ENCODE measurements at regions not wholly inside any gene's neighbourhood (a gene's known extent, or its start where the extent isn't known, plus 50 kb on each side); places are given as distances from the start of the nearest gene placed in this dataset.
A peak's percentile ranks its signal among the peaks of the same experiment; 100 is the strongest.
"Not testable (repeated sequence)": the region's sequence is repeated elsewhere in the genome, so short reads cannot be mapped to it uniquely, and the experiment has no call there.

GRCh38 chr1:831522-831921 lies 92.2 kb upstream of the SAMD11 start:
- no peak for DNase-seq (ENCODE audit: low read depth)
- no peak overlapping the region for H3K4me3 ChIP-seq (ENCODE audit: low read depth, low read length)
- no peak for TF ChIP-seq CTCF (IDR thresholded peaks at IDR 0.05; ENCODE audit: insufficient read depth, low read depth, low read length)

DNA sequence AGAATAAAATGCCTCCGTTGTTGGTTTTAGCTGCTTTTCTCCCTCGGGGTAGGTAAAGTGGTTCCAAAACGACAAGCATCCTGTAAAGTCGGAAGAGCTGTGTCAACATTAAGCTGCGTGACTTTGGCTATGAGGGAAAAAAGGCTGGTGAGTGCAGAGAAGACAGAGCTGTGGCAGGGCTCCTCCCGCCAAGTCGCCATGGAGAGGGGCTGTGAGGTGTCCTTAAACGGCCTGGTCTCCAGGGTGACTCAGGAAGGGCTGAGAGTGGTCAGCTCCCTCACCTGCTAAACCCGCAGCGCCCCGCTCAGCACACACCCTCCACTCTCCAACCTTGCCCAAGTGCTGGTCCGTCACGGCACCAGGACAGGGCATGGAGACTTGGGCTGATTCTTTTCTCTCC lies 91.6 kb upstream of the SAMD11 start:
- no peak for DNase-seq (ENCODE audit: low read depth)
- no peak for TF ChIP-seq CTCF (IDR thresholded peaks at IDR 0.05; ENCODE audit: insufficient read depth, low read depth, low read length)

DNA sequence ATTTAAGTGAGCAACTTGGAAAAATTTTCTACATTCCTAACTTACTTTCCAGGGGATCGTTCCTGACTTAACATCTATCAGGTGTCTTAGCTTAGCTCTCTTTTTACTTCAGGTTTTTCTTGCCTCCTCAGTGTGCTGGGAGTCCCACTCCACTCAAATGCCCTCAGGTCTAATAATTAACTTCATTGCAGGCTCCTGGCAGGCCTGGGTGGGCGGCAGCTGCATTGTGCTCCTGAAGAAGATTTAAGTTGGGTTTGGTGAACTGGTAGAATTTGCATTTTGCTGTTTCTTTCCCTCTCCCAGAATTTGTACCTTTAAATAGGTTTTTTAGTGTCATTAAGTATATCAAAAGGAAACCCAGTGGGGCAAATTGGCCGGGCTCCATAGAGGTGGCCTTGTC lies 90.5 kb upstream of the SAMD11 start:
- not testable (repeated sequence) for DNase-seq (ENCODE audit: low read depth); H3K4me3 ChIP-seq (ENCODE audit: low read depth, low read length)

More for the DNA sequence above, 91.6 kb upstream of the SAMD11 start:
- H3K4me3 ChIP-seq (ENCODE audit: low read depth, low read length) = no peak overlapping the region

GRCh38 chr1:835509-835908 lies 88.2 kb upstream of the SAMD11 start:
- H3K4me3 ChIP-seq (ENCODE audit: low read depth, low read length); DNase-seq (ENCODE audit: low read depth): not testable (repeated sequence)

DNA sequence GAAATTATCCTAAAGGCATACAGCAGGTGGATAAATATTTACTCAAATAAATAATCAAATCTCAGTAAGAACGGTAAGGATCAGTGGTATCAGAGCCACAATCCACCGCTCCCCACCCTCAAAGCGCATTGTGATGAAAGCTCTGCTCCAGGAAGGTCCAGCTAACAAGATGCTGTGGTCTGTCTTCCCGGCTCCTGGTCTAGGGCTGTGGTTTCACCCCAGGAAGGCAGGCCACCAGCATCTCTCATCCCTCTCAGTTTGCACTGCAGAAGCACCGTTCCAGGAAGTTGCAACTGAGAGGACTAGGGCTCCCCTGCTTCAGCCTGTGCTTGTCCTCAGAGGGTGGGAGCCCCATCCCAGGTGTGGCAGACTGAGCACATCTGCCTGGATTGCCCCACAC lies 86.1 kb upstream of the SAMD11 start:
- H3K4me3 ChIP-seq (ENCODE audit: low read depth, low read length); DNase-seq (ENCODE audit: low read depth): not testable (repeated sequence)

GRCh38 chr1:838291-838690 lies 85.4 kb upstream of the SAMD11 start:
- not testable (repeated sequence) for H3K4me3 ChIP-seq (ENCODE audit: low read depth, low read length)

GRCh38 chr1:840592-840991 lies 83.1 kb upstream of the SAMD11 start:
- not testable (repeated sequence) for H3K4me3 ChIP-seq (ENCODE audit: low read depth, low read length); DNase-seq (ENCODE audit: low read depth)

More at GRCh38 chr1:838291-838690, 85.4 kb upstream of the SAMD11 start:
- DNase-seq (ENCODE audit: low read depth) = peak; percentile 47

GRCh38 chr1:841671-842425 lies 81.9 kb upstream of the SAMD11 start:
- not testable (repeated sequence) for DNase-seq (ENCODE audit: low read depth); H3K4me3 ChIP-seq (ENCODE audit: low read depth, low read length)

DNA sequence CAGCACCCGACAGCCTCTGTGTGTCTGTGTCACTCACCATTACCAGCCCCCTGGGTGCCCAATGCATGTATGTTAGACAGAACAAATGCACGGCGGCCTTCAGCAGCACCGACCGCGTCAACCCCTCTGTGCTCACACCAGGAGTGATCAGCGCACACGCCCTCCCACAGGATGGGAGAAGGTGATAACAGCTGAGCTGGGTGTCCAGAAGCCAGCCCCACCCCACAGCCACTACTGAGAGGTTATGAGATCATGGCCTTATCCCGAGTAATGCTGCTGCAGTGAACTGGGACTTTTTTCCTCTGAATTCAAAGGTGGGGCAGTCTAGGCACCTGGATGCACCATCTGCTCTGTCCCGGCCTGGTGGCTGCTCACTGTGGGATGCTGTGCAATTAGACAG lies 80.9 kb upstream of the SAMD11 start:
- H3K4me3 ChIP-seq (ENCODE audit: low read depth, low read length); DNase-seq (ENCODE audit: low read depth): not testable (repeated sequence)

DNA sequence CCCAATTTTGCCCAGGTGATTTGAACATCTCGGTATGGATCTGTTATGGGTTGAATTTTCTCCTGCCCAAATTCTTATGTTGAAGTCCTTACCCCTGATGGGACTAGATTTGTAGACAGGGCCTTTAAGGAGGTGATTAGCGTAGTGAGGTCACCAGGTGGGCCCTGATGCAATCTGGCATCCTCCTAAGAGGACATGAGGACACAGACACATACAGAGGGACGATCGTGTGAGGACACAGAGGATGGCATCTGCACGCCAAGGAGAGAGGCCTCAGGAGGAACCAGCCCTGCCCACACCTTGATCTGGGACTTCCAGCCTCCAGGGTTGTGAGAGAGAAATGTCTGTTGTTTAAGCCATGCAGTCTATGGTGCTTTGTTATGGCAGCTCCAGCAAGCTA lies 79.8 kb upstream of the SAMD11 start:
- H3K4me3 ChIP-seq (ENCODE audit: low read depth, low read length); DNase-seq (ENCODE audit: low read depth): not testable (repeated sequence)

DNA sequence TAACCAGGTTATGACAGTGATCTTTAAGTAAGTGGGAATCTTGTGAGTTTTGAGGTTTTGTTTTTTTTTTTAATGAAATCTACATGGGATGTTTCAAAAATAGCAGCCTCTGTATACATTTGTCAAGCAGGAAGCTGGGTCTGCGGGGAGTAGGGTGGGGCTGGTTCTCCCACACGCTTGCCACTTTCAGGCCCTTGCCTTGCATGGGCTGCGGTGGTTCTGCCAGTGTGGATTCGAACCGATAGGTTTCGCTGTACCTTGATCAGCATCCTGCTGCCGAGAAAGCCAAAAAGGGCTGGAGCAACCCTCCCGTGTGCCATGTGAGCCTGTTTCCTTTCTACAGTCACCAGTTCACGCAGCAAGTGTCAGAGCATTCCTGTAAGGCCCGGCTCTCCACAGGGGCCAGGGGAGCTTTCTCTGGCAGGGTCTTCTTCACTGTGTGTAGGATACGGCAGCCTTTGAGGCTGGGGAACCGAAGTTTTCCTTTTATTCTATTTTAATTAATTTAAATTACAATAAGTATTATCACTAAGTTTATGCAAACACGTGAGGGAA lies 79.2 kb upstream of the SAMD11 start:
- no peak for TF ChIP-seq CTCF (IDR thresholded peaks at IDR 0.05; ENCODE audit: insufficient read depth, low read depth, low read length)
- no peak for DNase-seq (ENCODE audit: low read depth)
- no peak overlapping the region for H3K4me3 ChIP-seq (ENCODE audit: low read depth, low read length)

DNA sequence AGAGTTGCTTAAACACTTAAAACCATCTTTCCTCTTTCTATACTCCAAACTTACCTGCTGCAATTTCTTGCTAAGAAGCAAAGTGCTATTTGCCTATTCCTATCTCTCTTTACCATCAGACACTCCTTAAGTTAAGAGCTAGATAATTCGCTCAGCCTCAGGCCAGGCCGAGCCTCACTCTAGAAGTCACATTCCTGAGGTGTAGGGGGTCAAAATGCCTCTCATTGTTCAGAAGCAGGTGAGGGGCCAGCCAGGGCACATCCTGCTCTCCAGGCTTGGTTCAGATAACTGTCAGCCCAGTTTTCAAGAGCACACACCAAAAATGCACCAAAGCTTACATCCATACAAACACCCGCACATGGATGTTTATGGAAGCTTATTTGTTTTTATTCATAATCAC lies 78.1 kb upstream of the SAMD11 start:
- not testable (repeated sequence) for DNase-seq (ENCODE audit: low read depth); H3K4me3 ChIP-seq (ENCODE audit: low read depth, low read length)

DNA sequence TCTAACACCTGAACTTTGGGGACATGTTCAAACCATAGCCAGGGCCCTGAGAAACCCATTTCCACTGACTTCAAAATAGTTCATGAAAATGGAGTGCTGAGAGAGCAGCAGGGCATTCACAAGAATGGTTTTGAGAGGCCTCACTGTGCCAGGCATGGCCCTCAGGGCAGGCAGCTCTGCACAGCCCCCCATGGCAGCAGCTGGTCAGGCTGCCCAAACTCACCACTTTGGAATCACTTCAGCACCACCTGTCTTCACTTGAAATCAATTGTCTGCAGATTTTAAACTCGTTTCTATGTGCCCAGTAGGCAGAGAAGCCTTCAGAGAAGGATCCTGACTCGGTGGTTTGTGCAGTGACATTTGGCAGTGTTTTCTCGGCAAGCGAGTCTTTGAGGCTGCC lies 73.8 kb upstream of the SAMD11 start:
- not testable (repeated sequence) for DNase-seq (ENCODE audit: low read depth); H3K4me3 ChIP-seq (ENCODE audit: low read depth, low read length)
